SU-DHL-6 (cell line): ENCODE measurements at regions not wholly inside any gene's neighbourhood (a gene's known extent, or its start where the extent isn't known, plus 50 kb on each side); places are given as distances from the start of the nearest gene placed in this dataset.

Experiments used
- CTCF ChIP-seq: fragments of 200-600 bp; sonication (generic); IDR thresholded peaks from one replicate; pipeline ENCODE4 v1.5.1; 2017; ENCODE audit warnings: antibody characterized with exemption, mild to moderate bottlenecking, low read length, moderate library complexity; ENCODE audit not compliant: insufficient read depth, poor library complexity, severe bottlenecking
- EZH2phosphoT487 ChIP-seq: fragments of 200-600 bp; sonication (generic), shearing (Covaris generic); conservative IDR thresholded peaks from 2 replicates; pipeline ENCODE4 v1.6.1; 2018; ENCODE audit warnings: mild to moderate bottlenecking, antibody characterized with exemption, low read length, moderate library complexity, mixed read lengths

- TF ChIP-seq CTCF, result no peak
- no peak for TF ChIP-seq EZH2phosphoT487
Measured at GRCh38 chr4:62414563-62414962, 1214.4 kb downstream of the ADGRL3 start.
